ENCODE measurements at regions not wholly inside any gene's neighbourhood (a gene's known extent, or its start where the extent isn't known, plus 50 kb on each side); places are given as distances from the start of the nearest gene placed in this dataset.

GRCh38 chr9:16025627-16026026 is 472.8 kb downstream of the CCDC171 start:
- no peak for FAIRE-seq

GRCh38 chr9:16026886-16027285 is 474.0 kb downstream of the CCDC171 start:
- no peak for FAIRE-seq

GRCh38 chr9:16028548-16028947 is 475.7 kb downstream of the CCDC171 start:
- no peak for FAIRE-seq

GRCh38 chr9:16029046-16029615 is 476.3 kb downstream of the CCDC171 start:
- no peak for FAIRE-seq

- FAIRE-seq = no peak
Measured at GRCh38 chr9:16029796-16030363, 477.0 kb downstream of the CCDC171 start.

- FAIRE-seq = no peak
Measured at GRCh38 chr9:16030528-16031185, 477.8 kb downstream of the CCDC171 start.

GRCh38 chr9:16031486-16031885 is 478.6 kb downstream of the CCDC171 start:
- no peak for FAIRE-seq

- no peak for FAIRE-seq
Measured at GRCh38 chr9:16031971-16032370, 479.1 kb downstream of the CCDC171 start.

- no peak for FAIRE-seq
Measured at GRCh38 chr9:16032799-16033198, 480.0 kb downstream of the CCDC171 start.

- no peak for FAIRE-seq
Measured at GRCh38 chr9:16033253-16033652, 480.4 kb downstream of the CCDC171 start.

GRCh38 chr9:16033921-16034691 is 481.3 kb downstream of the CCDC171 start:
- no peak for FAIRE-seq

- no peak for FAIRE-seq
Measured at GRCh38 chr9:16039218-16039987, 486.6 kb downstream of the CCDC171 start.

GRCh38 chr9:16039988-16040761 is 487.3 kb downstream of the CCDC171 start:
- peak; percentile 70 for FAIRE-seq

- FAIRE-seq = no peak
Measured at GRCh38 chr9:16043756-16044578, 491.1 kb downstream of the CCDC171 start.

- no peak for FAIRE-seq
Measured at GRCh38 chr9:16044579-16044881, 491.7 kb downstream of the CCDC171 start.

- FAIRE-seq = no peak
Measured at GRCh38 chr9:16045651-16046280, 492.9 kb downstream of the CCDC171 start.

- FAIRE-seq = no peak
Measured at GRCh38 chr9:16046713-16047112, 493.9 kb downstream of the CCDC171 start.

GRCh38 chr9:16048129-16048528 is 495.3 kb downstream of the CCDC171 start:
- no peak for FAIRE-seq

- no peak for FAIRE-seq
Measured at GRCh38 chr9:16052146-16052545, 499.3 kb downstream of the CCDC171 start.

- no peak for FAIRE-seq
Measured at GRCh38 chr9:16052757-16053530, 500.1 kb downstream of the CCDC171 start.
